ENCODE measurements at regions not wholly inside any gene's neighbourhood (a gene's known extent, or its start where the extent isn't known, plus 50 kb on each side); places are given as distances from the start of the nearest gene placed in this dataset.

DNA sequence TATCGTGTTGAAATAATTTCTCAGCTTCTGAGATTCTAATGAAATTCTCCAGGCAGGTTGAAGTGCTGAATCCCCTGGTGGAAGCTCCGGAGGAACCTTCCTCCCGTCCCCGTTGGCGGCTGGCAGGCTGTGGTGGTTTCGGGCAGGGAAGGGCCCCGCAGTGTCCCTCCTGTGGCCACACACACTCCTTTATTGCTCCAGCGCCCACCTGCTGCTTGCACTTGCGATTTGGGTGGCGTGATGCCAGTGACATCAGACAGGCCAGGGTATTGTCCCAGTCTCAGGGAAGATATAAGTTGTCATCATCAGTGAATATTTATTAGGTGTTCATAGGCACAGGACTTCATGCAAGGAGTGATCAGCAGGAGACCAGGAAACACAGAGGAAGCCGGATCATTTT lies 530.4 kb downstream of the QKI start:
- intact Hi-C loops (cut with DNase I; ENCODE audit: low total_unique reads) (no loop called here), in situ Hi-C loops (cut with MboI; ENCODE audit: low pct_ligation_motif_present in 1 of 4, low pct_unique_long_range_greater_than_20kb in 1 of 4, low sequenced_read_pairs in 3 of 4) (no loop called here)
- WGBS, 2 donors (ENCODE audit: low coverage in 1 of 2): 60 to 81% methylated on average over 10 to 11 of the region's 11 CpGs
- Histone ChIP-seq H3K27me3 (no peaks in the 10 kb centered on the region), H3K36me3 (no peaks in the 10 kb centered on the region), H3K27ac (no peak overlapping the region), H3K9me3 (no peaks in the 10 kb centered on the region), H3K4me3 (no peak overlapping the region), H3K4me1 (peaks cover 0 to 4% (median 0%) of the 10 kb centered on the region in 4 donors)
- TF ChIP-seq, protein P1, sequence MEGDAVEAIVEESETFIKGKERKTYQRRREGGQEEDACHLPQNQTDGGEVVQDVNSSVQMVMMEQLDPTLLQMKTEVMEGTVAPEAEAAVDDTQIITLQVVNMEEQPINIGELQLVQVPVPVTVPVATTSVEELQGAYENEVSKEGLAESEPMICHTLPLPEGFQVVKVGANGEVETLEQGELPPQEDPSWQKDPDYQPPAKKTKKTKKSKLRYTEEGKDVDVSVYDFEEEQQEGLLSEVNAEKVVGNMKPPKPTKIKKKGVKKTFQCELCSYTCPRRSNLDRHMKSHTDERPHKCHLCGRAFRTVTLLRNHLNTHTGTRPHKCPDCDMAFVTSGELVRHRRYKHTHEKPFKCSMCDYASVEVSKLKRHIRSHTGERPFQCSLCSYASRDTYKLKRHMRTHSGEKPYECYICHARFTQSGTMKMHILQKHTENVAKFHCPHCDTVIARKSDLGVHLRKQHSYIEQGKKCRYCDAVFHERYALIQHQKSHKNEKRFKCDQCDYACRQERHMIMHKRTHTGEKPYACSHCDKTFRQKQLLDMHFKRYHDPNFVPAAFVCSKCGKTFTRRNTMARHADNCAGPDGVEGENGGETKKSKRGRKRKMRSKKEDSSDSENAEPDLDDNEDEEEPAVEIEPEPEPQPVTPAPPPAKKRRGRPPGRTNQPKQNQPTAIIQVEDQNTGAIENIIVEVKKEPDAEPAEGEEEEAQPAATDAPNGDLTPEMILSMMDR (IDR thresholded peaks at IDR 0.05): no peak
- TF ChIP-seq EP300 (IDR thresholded peaks at IDR 0.05; ENCODE audit: low read depth) (no peak), POLR2AphosphoS5 (IDR thresholded peaks at IDR 0.05) (no peak), POLR2A (IDR thresholded peaks at IDR 0.05) (no peak)
- no peak for DNase-seq

DNA sequence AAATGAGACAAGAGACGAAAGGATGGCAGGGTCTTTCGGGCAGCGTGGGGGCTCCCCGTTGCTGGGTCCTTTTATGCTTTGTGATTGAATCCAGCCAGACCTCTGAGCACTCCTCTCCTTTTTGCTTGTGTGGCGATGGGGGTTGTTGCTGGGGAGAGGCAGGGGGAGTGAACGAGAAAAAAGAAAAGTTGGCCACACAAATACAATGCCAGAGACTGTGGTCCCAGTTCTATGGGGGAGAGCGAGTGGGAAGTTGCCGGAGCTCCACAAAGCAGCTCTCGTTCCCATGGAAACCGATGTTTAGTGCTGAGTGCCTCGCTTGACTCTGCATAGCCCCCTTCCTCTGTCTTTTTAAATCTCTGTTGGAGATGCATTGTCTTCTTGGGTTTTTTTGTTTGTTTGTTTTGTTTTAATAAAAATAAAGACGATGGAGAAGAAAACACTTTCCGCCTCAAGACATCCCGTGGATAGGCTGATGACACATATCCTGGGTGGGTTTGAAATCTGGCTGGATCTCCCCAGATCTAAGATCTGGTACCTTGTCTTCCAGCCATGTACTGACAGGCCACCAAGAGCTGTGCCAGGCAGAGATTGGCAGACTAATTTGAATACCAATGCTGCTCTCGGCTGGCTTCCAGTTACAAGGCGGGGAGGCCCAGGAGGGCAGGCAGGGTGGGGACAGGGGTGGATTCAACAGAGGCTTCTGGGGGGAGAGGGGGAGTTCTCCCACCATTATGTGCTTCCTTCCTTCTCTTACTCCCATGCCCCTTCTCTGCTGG lies 529.3 kb downstream of the QKI start:
- H3K36me3 ChIP-seq: no peaks in the 10 kb centered on the region
- 18 to 34% methylated on average over 9 to 16 of the region's 16 CpGs for WGBS, 2 donors (ENCODE audit: low coverage in 1 of 2)
- intact Hi-C loops (cut with DNase I; ENCODE audit: low total_unique reads): no loop called here
- TF ChIP-seq POLR2AphosphoS5 (IDR thresholded peaks at IDR 0.05) (no peak), POLR2A (IDR thresholded peaks at IDR 0.05) (no peak), EP300 (IDR thresholded peaks at IDR 0.05; ENCODE audit: low read depth) (no peak)
- TF ChIP-seq, protein P1 (IDR thresholded peaks at IDR 0.05): no peak
- H3K27me3 ChIP-seq: no peaks in the 10 kb centered on the region
- DNase-seq: no peak
- H3K27ac ChIP-seq: no peak overlapping the region
- in situ Hi-C loops (cut with MboI; ENCODE audit: low pct_ligation_motif_present in 1 of 4, low pct_unique_long_range_greater_than_20kb in 1 of 4, low sequenced_read_pairs in 3 of 4): no loop called here
- H3K4me1 ChIP-seq: peaks cover 0 to 4% (median 0%) of the 10 kb centered on the region in 4 donors
- H3K9me3 ChIP-seq: no peaks in the 10 kb centered on the region
- no peak overlapping the region for H3K4me3 ChIP-seq

DNA sequence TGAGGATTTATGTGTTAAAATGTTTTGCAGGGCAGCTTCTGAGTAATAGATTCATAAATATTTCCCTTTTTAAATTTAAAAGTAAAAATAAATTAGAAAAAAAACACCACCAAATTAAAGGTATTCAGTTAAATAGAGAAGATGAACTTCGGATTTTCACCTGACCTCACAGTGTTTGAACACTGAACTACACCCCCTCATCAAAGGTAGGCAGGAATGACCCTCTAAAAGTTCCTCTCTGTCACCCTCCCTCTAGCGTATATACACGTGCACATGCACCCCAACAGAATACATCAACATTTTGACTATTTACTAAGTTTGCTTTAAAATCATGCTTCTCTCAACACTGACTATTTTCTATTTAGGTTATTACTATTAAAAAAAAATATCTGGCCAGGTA lies 528.3 kb downstream of the QKI start:
- Histone ChIP-seq H3K36me3 (no peaks in the 10 kb centered on the region), H3K4me3 (no peak overlapping the region), H3K4me1 (peaks cover 0 to 4% (median 0%) of the 10 kb centered on the region in 4 donors), H3K27ac (no peak overlapping the region), H3K27me3 (no peaks in the 10 kb centered on the region), H3K9me3 (no peaks in the 10 kb centered on the region)
- no peak for DNase-seq
- TF ChIP-seq, protein P1 (IDR thresholded peaks at IDR 0.05): no peak
- TF ChIP-seq EP300 (IDR thresholded peaks at IDR 0.05; ENCODE audit: low read depth) (no peak), POLR2AphosphoS5 (IDR thresholded peaks at IDR 0.05) (no peak), POLR2A (IDR thresholded peaks at IDR 0.05) (no peak)
- in situ Hi-C loops (cut with MboI; ENCODE audit: low pct_ligation_motif_present in 1 of 4, low pct_unique_long_range_greater_than_20kb in 1 of 4, low sequenced_read_pairs in 3 of 4): no loop called here
- WGBS, 2 donors (ENCODE audit: low coverage in 1 of 2): 30 to 45% methylated on average over 3 of the region's 3 CpGs
- intact Hi-C loops (cut with DNase I; ENCODE audit: low total_unique reads): no loop called here

DNA sequence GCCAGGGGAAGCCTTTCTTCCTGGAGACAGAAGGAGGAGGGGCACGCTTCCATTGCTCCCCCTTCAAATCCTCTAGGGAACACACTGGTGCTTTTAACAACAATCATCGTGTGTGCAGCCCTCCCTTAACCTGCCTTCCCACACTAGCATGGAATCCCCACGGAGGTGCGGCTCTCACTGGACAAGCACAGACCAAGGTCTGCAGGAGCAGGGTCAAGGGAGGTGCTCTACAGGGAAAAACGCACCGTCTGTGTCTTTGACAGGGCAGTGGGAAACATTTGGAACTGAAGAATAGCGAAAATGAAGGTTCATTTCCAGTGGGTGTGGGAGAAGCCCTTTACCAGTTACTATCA lies 527.1 kb downstream of the QKI start:
- no peak overlapping the region for H3K4me3 ChIP-seq
- no peak for DNase-seq
- H3K36me3 ChIP-seq: no peaks in the 10 kb centered on the region
- H3K27me3 ChIP-seq: no peaks in the 10 kb centered on the region
- 57 to 60% methylated on average over 5 to 7 of the region's 7 CpGs for WGBS, 2 donors (ENCODE audit: low coverage in 1 of 2)
- H3K4me1 ChIP-seq: peaks cover 0 to 4% (median 0%) of the 10 kb centered on the region in 4 donors
- intact Hi-C loops (cut with DNase I; ENCODE audit: low total_unique reads) (no loop called here), in situ Hi-C loops (cut with MboI; ENCODE audit: low pct_ligation_motif_present in 1 of 4, low pct_unique_long_range_greater_than_20kb in 1 of 4, low sequenced_read_pairs in 3 of 4) (no loop called here)
- TF ChIP-seq, protein P1 (IDR thresholded peaks at IDR 0.05): no peak
- no peak for TF ChIP-seq POLR2A (IDR thresholded peaks at IDR 0.05)
- TF ChIP-seq POLR2AphosphoS5 (IDR thresholded peaks at IDR 0.05): no peak
- no peak for TF ChIP-seq EP300 (IDR thresholded peaks at IDR 0.05; ENCODE audit: low read depth)
- no peak overlapping the region for H3K27ac ChIP-seq
- H3K9me3 ChIP-seq: no peaks in the 10 kb centered on the region
